ENCODE measurements at regions not wholly inside any gene's neighbourhood (a gene's known extent, or its start where the extent isn't known, plus 50 kb on each side); places are given as distances from the start of the nearest gene placed in this dataset.

DNA sequence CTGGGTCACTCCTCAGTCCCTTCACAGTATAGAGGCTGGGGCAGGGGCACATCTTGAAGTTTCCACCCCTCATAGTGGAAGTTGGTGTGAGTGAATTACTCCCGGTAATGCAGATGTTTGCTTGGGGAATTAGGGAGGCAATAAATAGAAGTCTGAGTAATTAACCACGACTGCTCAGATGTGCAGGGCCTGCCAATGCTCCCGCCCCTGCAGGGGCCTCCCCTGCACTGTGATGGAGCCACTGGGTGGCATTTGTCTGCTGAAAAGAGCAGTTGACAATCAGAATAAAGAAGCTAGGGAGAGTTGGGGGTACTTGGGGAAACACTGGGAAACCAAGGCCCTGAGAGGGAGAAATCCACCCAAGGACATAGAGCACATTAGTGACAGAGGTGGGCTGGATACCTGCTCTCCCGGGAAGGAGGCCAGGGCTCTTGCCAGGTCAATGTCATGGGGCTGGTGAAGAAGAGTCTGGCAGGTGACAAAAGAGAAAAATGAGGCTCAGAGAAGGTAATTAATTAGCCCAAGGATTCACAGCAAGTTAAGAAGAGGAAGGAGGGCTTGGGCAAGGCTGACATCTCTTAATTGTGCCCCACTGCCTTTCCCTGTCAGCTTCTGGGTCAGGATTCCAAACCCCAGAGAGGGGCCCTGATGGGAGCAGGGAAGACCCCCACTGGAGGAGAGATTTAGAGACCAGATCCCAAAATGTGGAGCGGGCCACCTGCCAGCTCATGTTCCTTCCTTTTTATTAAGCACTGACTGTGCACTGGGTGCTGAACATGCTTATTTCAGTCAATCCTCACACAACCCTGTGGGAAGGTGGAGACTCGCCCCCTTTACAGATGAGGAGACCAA is 436.2 kb downstream of the MATN1 start:
- H3K4me3 ChIP-seq (ENCODE audit: low read depth, low read length), result no peak overlapping the region
- no peaks in the 10 kb centered on the region for H3K4me1 ChIP-seq (ENCODE audit: control insufficient read depth, insufficient read depth, low read length, unreplicated experiment)
- H3K79me2 ChIP-seq (ENCODE audit: control insufficient read depth, insufficient read depth, low read length, unreplicated experiment), result no peaks in the 10 kb centered on the region
- H3K27ac ChIP-seq (ENCODE audit: low read depth, low read length), result no peak overlapping the region
- H2AFZ ChIP-seq (ENCODE audit: low read length, unreplicated experiment), result no peak overlapping the region
- H3K36me3 ChIP-seq (ENCODE audit: insufficient read depth, low read length), result no peaks in the 10 kb centered on the region
- H3K27me3 ChIP-seq (ENCODE audit: insufficient read depth, low read length), result no peaks in the 10 kb centered on the region

- Histone ChIP-seq H2AFZ (ENCODE audit: low read length, unreplicated experiment) (no peak overlapping the region), H3K4me3 (ENCODE audit: low read depth, low read length) (no peak overlapping the region), H3K79me2 (ENCODE audit: control insufficient read depth, insufficient read depth, low read length, unreplicated experiment) (no peaks in the 10 kb centered on the region), H3K4me1 (ENCODE audit: control insufficient read depth, insufficient read depth, low read length, unreplicated experiment) (no peaks in the 10 kb centered on the region), H3K27ac (ENCODE audit: low read depth, low read length) (no peak overlapping the region), H3K27me3 (ENCODE audit: insufficient read depth, low read length) (no peaks in the 10 kb centered on the region), H3K36me3 (ENCODE audit: insufficient read depth, low read length) (no peaks in the 10 kb centered on the region)
Measured at GRCh38 chr1:30286241-30286987, 437.0 kb downstream of the MATN1 start.

DNA sequence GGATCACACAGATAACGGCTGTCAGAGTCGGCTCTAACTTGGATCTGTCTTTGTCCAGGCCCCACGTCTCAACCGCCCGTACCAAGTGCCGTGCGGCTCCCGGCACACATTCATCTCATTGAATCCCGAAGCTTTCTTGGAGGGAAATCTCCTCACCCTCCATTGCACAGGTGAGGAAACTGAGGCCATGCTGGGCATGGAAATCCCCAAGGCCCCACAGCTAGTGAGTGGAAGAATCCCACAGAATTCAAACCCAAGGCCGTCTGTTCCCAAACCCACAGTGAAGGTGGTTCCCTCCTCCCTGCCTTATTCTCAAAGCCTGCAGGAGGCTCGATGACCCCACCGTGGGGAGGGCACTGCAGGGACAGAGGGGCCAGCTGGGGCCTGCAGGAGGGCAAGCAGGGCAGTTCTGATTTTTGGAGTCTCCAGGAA is 437.9 kb downstream of the MATN1 start:
- Histone ChIP-seq H3K36me3 (ENCODE audit: insufficient read depth, low read length) (no peaks in the 10 kb centered on the region), H3K27ac (ENCODE audit: low read depth, low read length) (no peak overlapping the region), H3K4me1 (ENCODE audit: control insufficient read depth, insufficient read depth, low read length, unreplicated experiment) (no peaks in the 10 kb centered on the region), H3K27me3 (ENCODE audit: insufficient read depth, low read length) (no peaks in the 10 kb centered on the region), H3K4me3 (ENCODE audit: low read depth, low read length) (no peak overlapping the region), H3K79me2 (ENCODE audit: control insufficient read depth, insufficient read depth, low read length, unreplicated experiment) (no peaks in the 10 kb centered on the region), H2AFZ (ENCODE audit: low read length, unreplicated experiment) (no peak overlapping the region)

DNA sequence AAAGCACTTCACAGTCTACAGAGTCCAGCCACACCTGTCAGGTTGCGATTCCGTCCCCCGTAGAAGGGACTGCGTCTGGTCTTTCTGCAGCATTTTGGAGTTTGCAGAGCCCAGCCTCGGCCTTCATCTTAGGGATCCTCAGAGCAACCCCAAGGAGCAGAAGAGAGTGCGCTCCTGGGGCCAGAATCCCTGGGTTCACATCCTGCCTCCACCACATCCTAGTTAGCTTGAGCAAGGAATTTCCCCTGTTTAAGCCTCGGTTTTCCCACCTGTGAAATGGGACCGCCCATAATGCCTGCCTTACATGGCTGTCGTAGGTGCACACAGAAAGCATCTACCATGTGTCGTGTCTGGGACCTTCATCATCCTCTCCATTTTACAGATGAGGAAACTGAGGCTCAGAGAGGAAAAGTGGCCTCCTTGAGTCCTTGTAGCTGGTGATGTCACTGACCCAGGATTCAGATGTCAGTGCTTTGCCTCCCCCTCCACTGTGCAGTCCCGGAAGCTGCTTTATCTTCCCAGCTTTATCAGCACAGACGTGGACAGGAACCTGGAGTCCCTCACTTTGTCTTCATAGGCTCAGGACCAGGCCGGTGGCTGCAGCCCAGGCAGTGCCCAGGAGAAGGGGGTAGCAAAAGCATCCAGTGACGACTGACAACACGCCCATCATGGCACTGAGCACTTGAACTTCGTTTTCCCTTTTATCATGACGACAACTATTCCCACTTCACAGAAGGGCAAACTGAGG is 438.5 kb downstream of the MATN1 start:
- Histone ChIP-seq H3K27ac (ENCODE audit: low read depth, low read length) (no peak overlapping the region), H3K79me2 (ENCODE audit: control insufficient read depth, insufficient read depth, low read length, unreplicated experiment) (no peaks in the 10 kb centered on the region), H3K27me3 (ENCODE audit: insufficient read depth, low read length) (no peaks in the 10 kb centered on the region), H3K36me3 (ENCODE audit: insufficient read depth, low read length) (no peaks in the 10 kb centered on the region), H2AFZ (ENCODE audit: low read length, unreplicated experiment) (no peak overlapping the region), H3K4me3 (ENCODE audit: low read depth, low read length) (no peak overlapping the region), H3K4me1 (ENCODE audit: control insufficient read depth, insufficient read depth, low read length, unreplicated experiment) (no peaks in the 10 kb centered on the region)

DNA sequence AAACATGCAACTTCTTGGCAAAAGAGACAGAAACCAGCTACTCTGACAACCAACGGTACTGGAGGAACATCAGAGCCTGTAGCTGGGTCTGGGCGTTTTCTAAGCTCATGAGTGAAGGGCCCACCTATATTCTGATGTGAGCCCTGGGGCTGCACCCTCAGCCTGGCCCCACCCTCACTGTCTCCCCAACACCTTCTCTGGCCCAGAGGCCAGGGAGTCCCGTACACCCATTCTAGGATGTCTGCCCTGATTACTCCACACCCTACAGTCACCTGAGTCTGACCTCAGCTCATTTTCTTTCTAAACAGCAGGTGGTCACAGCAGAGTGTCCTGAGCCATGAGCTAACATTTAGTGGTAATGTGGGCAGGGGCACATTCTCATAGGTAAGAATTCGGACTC is 439.2 kb downstream of the MATN1 start:
- no peaks in the 10 kb centered on the region for H3K36me3 ChIP-seq (ENCODE audit: insufficient read depth, low read length)
- H3K4me1 ChIP-seq (ENCODE audit: control insufficient read depth, insufficient read depth, low read length, unreplicated experiment), result no peaks in the 10 kb centered on the region
- H3K27me3 ChIP-seq (ENCODE audit: insufficient read depth, low read length), result no peaks in the 10 kb centered on the region
- no peak overlapping the region for H2AFZ ChIP-seq (ENCODE audit: low read length, unreplicated experiment)
- no peak overlapping the region for H3K4me3 ChIP-seq (ENCODE audit: low read depth, low read length)
- H3K79me2 ChIP-seq (ENCODE audit: control insufficient read depth, insufficient read depth, low read length, unreplicated experiment), result no peaks in the 10 kb centered on the region
- no peak overlapping the region for H3K27ac ChIP-seq (ENCODE audit: low read depth, low read length)

- no peak overlapping the region for H3K27ac ChIP-seq (ENCODE audit: low read depth, low read length)
- no peak overlapping the region for H3K4me3 ChIP-seq (ENCODE audit: low read depth, low read length)
- H3K4me1 ChIP-seq (ENCODE audit: control insufficient read depth, insufficient read depth, low read length, unreplicated experiment), result no peaks in the 10 kb centered on the region
- H2AFZ ChIP-seq (ENCODE audit: low read length, unreplicated experiment), result no peak overlapping the region
- no peaks in the 10 kb centered on the region for H3K27me3 ChIP-seq (ENCODE audit: insufficient read depth, low read length)
- no peaks in the 10 kb centered on the region for H3K36me3 ChIP-seq (ENCODE audit: insufficient read depth, low read length)
- H3K79me2 ChIP-seq (ENCODE audit: control insufficient read depth, insufficient read depth, low read length, unreplicated experiment), result no peaks in the 10 kb centered on the region
Measured at GRCh38 chr1:30283199-30283962, 440.0 kb downstream of the MATN1 start.

DNA sequence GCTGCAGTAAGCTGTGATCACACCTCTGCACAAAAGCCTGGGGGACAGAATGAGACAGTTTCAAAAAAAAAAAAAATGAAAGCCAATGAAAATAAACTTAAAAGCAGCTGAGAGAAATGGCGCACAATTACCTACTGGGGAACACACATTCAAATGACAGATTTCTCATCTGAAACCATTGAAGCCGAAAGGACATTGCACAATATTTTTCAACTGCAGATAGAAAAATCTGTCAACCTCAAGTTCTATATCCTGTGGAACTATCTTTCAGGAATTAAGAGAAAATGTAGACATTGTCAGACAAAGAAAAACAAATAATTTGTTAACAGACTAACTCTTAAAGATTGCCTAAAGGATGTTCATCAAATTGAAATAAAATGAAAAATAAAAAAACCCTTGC is 442.8 kb downstream of the MATN1 start:
- H3K4me1 ChIP-seq (ENCODE audit: control insufficient read depth, insufficient read depth, low read length, unreplicated experiment), result no peaks in the 10 kb centered on the region
- H3K79me2 ChIP-seq (ENCODE audit: control insufficient read depth, insufficient read depth, low read length, unreplicated experiment), result no peaks in the 10 kb centered on the region
- H3K4me3 ChIP-seq (ENCODE audit: low read depth, low read length), result no peak overlapping the region
- H3K27me3 ChIP-seq (ENCODE audit: insufficient read depth, low read length), result no peaks in the 10 kb centered on the region
- no peaks in the 10 kb centered on the region for H3K36me3 ChIP-seq (ENCODE audit: insufficient read depth, low read length)
- H2AFZ ChIP-seq (ENCODE audit: low read length, unreplicated experiment), result no peak overlapping the region
- H3K27ac ChIP-seq (ENCODE audit: low read depth, low read length), result no peak overlapping the region

GRCh38 chr1:30277911-30278310 is 445.5 kb downstream of the MATN1 start:
- H3K79me2 ChIP-seq (ENCODE audit: control insufficient read depth, insufficient read depth, low read length, unreplicated experiment), result no peaks in the 10 kb centered on the region
- no peak overlapping the region for H3K27ac ChIP-seq (ENCODE audit: low read depth, low read length)
- no peak overlapping the region for H3K4me3 ChIP-seq (ENCODE audit: low read depth, low read length)
- no peaks in the 10 kb centered on the region for H3K36me3 ChIP-seq (ENCODE audit: insufficient read depth, low read length)
- H3K27me3 ChIP-seq (ENCODE audit: insufficient read depth, low read length), result no peaks in the 10 kb centered on the region
- H2AFZ ChIP-seq (ENCODE audit: low read length, unreplicated experiment), result no peak overlapping the region
- no peaks in the 10 kb centered on the region for H3K4me1 ChIP-seq (ENCODE audit: control insufficient read depth, insufficient read depth, low read length, unreplicated experiment)

DNA sequence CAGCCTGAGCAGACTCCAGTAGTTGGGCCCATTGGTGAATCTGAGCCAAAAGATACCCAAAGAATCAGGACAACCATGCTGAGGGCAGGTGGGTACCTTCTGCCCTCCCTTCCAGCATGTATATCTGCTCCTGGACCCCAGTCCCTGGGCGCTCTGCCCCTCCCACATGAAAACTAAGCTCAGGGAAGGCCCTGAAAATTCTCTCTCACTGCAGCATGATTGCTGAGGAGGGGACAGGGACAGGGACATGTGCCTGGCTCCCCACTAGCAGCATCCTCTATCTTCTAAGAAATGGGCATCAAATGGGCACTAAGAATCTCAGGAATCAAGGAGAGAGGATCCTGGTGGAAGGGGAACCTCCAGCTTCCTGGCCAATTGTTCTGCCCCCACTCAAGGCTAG is 446.0 kb downstream of the MATN1 start:
- Histone ChIP-seq H2AFZ (ENCODE audit: low read length, unreplicated experiment) (no peak overlapping the region), H3K27ac (ENCODE audit: low read depth, low read length) (no peak overlapping the region), H3K4me1 (ENCODE audit: control insufficient read depth, insufficient read depth, low read length, unreplicated experiment) (no peaks in the 10 kb centered on the region), H3K79me2 (ENCODE audit: control insufficient read depth, insufficient read depth, low read length, unreplicated experiment) (no peaks in the 10 kb centered on the region), H3K4me3 (ENCODE audit: low read depth, low read length) (no peak overlapping the region), H3K27me3 (ENCODE audit: insufficient read depth, low read length) (no peaks in the 10 kb centered on the region), H3K36me3 (ENCODE audit: insufficient read depth, low read length) (no peaks in the 10 kb centered on the region)

Measured in ACC112 (cell line).